DMS53 treated with DMSO at 0.1 percent for 48 hours (cell line): ENCODE measurements at regions not wholly inside any gene's neighbourhood (a gene's known extent, or its start where the extent isn't known, plus 50 kb on each side); places are given as distances from the start of the nearest gene placed in this dataset.
A peak's percentile ranks its signal among the peaks of the same experiment; 100 is the strongest.
"Not testable (repeated sequence)": the region's sequence is repeated elsewhere in the genome, so short reads cannot be mapped to it uniquely, and the experiment has no call there.

Experiments
- DNase-seq: peaks from one replicate; lab custom pipeline; 2025; ENCODE audit not compliant: unreplicated experiment; lab: John Stamatoyannopoulos, UW

DNA sequence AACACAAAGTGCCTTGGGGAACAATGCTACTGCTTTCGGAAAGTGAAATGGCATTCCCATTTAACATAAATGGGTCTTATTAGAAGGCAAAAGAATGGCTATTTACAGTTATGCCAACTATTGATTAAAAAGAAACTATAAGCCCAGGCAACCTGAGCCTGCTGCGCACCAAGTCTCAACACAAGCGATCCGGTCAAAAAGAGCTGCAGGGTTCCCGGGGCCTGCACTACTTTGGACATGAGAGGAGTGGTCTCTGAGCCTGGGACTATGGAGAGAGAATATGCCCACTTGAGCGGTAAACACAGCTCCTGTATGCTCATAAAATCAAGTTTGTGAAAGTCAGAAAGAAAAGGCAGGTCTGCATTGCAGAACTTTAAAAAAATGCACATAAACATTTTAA, 660.7 kb downstream of the EFNA5 start:
- DNase-seq: no peak

DNA sequence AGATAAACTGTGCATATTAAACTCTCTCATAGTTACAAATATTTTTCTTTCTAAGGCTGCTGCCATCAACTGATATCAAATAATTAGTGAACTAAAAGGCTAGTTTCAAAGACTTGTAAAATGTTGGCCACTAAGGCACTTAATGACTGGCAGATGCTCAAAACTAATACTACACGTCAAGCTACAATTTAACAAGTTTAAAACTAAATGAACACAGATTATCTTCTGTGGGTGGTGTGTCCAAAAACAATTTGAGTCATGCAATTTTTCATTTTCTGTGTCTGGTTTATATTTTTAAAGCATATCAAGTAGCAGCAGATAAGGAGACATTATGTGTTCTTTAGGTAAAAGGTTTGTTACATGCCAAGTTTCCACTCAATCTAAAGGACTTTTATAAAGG, 665.1 kb downstream of the EFNA5 start:
- no peak for DNase-seq

DNA sequence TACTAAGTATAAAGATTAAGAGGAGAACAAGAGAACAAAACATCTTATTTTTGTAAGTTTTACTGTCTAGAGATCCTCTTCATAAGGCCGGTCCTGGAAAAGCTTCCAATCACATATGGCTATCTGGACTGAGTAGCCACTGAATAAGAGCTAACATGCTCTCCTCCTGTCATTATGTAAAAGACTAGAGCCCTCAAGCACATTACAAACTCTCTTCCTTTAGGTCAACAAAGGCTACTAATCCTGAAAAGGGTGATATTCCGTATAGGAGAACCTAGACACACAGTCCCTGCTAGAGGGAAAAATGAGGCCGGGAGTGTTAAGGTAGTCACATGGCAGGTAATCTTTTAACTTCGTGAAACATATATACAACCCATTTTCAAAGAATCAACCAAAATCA, 665.6 kb downstream of the EFNA5 start:
- DNase-seq: no peak

DNA sequence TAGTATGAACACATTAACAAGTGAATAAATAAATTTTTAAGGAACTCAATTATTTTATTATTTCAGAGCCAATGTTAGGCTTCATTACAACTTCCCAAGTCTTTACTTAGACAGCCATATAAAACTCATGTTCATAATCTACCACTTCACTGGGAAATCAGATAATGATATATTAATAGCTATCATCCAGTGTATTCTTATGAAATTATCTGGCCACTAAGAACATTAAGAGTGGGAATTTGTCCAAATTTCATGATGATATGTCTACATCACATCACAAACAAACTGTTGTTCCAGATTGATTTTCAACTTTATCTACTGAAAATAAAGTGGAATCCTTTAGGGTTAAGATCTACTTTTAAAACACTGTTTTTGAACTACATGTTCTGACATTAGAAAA, 668.6 kb downstream of the EFNA5 start:
- no peak for DNase-seq

DNA sequence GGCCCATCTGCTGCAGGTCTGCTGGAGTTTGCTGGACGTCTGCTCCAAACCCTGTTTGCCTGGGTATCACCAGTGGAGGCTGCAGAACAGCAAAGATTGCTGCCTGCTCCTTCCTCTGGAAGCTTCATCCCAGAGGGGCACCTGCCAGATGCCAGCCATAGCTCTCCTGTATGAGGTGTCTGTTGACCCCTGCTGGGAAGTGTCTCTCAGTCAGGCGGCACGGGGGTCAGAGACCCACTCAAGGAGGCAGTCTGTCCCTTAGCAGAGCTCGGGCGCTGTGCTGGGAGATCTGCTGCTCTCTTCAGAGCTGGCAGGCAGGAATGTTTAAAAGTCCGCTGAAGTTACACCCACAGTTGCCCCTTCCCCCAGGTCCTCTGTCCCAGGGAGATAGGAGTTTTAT, 671.2 kb downstream of the EFNA5 start:
- not testable (repeated sequence) for DNase-seq

DNA sequence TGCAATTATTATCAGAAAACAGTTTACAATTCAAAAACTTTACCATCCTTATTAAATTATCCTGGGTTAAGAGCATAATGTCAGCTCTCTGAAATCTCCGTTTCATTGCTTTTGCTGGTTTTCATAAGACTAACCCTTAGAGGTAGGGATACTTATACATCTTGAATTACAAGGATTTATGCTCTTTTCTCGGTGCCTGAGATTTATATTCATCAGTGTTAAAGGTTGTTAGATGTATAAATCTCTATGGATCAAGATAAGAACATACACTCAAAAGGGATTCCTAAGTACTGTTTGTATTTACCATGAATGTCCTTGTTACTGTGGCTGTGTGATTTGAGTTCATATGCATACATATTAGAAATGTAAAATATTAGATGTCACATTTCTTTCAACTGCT, 684.7 kb downstream of the EFNA5 start:
- DNase-seq: no peak

DNA sequence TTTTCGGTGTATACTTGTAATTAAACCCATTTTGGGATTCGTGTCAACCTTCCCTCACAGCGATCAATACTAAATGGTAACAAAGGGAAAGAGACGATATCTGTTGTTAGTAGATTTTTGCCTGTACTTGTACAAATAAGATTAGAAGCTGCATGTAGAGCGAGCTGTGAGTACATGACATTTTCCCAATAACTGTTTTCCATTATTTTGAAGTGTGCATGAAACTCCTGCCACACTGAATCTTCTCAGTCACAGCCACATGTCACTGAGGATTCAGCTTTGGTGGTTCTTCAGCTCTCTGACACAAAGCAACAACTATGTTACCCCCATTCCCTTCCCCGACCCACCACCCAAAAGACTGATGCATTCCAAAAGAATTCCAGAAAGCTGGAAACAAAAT, 685.6 kb downstream of the EFNA5 start:
- DNase-seq: no peak

DNA sequence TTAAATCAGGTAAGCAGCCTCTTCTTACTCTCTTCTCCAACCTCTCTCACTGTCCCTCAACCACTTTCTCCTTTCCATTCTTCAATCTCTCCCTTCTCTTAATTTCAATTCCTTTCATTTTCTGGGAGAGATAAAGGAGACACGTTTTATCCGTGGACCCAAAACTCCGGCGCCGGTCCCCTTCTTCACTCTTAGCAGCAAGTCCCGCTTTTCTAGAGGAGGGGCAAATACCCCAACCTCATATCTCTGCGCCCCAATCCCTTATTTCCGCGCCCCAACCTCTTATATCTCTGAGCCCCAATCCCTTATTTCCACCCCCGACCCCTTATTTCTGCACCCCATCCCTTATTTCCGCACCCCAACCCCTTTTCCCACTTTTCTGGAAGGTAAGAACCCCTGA, 691.6 kb downstream of the EFNA5 start:
- DNase-seq: not testable (repeated sequence)

DNA sequence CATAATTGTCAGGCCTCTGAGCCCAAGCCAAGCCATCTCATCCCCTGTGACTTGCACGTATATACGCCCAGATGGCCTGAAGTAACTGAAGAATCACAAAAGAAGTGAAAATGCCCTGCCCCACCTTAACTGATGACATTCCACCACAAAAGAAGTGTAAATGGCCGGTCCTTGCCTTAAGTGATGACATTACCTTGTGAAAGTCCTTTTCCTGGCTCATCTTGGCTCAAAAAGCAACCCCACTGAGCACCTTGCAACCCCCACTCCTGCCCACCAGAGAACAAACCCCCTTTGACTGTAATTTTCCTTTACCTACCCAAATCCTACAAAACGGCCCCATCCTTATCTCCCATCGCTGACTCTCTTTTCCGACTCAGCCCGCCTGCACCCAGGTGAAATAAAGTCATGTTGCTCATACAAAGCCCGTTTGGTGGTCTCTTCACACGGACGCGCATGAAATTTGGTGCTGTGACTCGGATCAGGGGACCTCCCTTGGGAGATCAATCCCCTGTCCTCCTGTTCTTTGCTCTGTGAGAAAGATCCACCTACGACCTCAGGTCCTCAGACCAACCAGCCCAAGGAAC, 692.1 kb downstream of the EFNA5 start:
- not testable (repeated sequence) for DNase-seq

DNA sequence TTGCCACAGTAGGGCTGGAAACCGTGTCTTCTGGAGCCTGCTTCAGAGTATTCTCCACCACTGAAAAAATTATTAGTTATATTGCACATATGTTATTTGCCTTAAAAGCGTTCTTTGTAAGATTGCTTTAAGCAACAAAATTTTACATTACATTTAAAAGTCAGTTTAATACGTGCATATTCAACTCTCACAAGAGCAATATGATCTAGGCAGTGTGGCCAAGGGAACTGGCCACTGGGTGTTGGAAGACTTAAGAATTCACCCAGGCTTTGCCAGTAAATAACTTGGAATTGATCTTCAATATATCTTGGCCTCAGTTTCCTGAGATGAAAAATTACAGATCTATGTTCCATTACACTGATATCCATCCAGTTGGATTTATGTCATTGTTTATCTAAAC, 694.4 kb downstream of the EFNA5 start:
- DNase-seq: no peak

DNA sequence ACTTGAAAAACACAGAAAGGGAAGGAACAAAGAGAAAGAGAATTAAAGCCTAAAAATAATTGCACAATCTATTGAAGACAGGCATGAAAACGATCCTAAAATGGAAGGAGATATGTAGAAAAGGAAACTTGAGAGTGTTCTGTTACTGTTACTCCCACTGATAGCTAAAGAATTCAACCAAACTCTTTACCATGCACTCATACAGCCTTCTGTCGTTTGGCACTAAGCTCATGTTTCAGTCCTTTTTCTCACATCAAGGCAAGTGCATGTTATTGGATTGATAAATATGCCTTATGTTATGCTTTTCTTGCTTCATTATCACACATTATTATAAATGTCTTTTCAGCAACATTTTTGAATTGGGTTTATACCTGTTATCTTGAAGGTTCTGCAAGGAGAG, 696.5 kb downstream of the EFNA5 start:
- no peak for DNase-seq

DNA sequence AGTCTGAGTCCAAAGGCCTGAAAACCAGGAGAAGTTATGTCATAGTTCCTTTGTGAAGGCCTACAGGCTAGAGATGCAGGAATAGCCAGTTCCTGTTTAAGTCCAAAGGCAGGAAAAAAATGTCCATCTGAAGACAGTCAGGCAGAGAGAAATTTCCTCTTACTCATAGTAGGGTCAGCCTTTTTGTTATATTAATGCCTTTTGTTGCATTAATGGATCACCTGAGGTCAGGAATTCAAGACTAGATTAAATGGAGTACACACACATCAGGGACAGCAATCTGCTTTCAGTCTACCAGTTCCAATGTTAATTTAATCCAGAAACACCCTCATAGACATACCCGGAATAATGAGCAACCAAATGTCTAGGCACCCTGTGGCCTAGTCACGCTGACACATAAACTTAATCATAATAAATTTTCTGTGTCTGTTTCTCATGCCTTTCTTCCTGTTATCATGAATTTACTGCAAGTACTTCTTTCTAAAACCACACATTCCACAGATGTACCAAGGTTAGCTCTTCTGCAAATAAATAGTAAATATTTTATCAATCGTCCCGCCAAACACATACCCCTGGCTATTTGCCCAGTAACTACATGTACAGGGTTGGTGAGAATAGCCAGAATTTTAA, 703.9 kb downstream of the EFNA5 start:
- DNase-seq: no peak

DNA sequence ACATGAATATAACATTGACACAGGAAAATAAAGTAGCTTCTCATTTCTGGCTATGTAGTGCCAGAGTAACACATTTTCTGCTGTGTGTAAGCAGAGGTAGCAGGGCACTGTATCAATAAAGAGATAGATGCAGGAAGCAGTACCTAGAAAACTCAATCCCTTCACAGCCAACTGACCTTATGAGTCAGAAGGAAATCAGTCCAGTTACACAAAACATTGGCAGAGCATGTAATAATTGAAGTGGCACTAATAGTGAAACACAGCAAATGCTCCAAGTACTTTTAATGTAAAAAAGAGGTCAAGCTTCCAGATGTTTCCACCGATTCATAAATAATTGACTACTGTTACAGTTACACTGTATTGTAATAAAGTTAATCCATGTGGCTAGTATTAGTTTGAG, 706.6 kb downstream of the EFNA5 start:
- peak; percentile 79 for DNase-seq

DNA sequence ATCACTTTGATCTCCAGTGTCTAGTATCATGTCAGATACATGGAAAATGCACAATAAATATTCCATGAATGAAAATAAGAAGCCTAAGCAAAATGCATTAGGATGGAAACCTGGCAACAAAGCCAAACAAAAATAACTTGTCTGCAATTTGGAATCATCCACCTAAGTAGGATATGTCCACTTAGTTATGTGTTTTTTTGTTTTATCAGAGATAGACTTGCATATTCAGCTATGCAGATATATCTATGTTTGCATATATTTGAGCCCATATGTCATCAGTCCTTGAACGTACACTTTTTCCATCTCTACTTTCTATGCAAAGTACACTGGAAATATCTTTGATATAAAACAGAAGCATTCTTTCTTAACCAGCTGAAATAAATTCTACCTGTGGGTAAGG, 707.1 kb downstream of the EFNA5 start:
- no peak for DNase-seq

DNA sequence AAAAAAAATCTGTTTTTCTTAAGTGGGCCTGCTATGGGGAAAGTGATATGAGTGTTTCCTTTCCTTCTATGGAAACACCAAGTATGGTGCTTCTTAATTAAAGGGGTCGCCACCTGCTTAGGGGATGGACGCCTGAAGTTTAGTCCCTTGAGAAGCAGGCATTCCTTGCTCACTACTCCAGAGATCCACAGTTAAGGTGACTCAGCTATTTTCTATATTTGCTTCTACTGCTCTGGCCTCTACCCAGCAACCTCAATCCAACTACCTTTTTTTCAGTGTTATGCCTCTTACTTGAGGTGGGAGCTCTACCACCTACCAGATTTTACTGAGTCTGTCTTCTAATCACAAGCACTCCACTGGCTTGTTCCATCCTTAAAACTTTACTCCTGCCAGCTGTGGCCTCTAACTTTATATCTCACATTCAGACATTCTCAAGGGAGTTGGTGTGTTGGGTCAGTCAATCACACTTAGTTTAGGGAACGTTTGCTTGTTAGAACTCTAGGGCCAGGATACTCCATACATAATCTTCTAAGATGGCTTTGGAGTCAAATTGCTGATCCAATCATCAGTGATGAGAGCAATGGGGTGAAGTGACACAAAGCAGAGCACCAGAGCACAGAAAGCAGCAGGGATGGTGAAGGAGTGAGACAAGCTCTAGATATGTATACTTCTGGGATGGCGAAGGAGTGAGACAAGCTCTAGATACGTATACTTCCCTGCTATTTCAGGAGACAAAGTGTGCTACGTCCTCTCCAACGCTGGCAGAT, 708.1 kb downstream of the EFNA5 start:
- DNase-seq: no peak

DNA sequence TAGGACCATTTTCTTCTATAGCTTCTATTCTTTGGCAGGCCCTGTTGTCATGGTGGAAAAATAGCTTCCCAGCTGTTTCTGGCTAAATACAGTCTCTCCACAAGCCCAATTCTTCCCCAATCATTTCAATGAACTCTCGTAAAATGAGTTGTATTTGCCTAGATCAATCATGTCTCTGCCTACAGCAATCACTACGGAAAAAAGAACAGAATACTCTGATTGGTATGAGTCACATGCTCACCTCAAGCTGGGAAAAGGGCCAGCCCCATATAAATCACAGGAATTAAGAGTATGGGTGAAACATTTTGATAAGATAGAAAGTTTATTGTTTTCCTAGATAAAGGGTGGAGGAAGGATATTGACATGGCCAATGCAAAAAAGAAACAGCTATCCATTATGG, 711.4 kb downstream of the EFNA5 start:
- DNase-seq: no peak

DNA sequence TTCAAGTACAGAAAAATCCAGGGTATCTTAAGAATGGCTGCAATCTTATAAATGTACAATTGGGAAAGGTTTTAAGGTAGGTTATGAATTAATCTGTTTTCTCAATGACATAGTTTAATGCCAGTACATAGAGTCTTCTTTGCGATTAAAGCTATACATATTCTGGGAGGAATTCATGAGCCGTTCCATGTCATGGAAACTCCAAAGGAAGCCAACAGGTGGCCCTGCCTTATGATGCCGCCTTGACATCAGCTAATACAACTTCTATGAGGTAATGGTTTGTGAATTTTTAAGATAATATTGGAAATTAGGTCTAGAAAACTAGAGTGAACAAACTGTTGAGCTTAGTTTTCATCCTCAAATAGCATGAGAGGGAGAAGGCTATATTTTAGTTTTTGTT, 713.4 kb downstream of the EFNA5 start:
- DNase-seq: no peak

DNA sequence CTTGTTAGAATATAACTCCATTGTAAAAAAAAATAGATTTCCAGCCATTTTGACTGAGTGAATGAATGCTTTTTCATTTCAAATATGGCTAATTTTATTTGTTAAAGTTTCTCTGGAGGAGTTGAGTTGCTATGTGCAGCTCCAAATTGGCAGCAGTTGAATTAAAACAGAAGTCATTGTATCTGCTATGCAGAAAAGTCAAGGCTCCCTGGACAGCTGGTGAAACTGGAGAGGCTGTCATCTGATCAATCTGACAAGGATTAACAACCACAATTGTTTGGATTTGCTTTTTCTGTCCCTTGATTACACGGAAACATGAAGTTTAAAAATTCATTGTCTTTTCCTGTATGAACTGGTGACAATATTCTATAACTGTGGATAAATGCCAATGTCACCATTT, 713.9 kb downstream of the EFNA5 start:
- no peak for DNase-seq

DNA sequence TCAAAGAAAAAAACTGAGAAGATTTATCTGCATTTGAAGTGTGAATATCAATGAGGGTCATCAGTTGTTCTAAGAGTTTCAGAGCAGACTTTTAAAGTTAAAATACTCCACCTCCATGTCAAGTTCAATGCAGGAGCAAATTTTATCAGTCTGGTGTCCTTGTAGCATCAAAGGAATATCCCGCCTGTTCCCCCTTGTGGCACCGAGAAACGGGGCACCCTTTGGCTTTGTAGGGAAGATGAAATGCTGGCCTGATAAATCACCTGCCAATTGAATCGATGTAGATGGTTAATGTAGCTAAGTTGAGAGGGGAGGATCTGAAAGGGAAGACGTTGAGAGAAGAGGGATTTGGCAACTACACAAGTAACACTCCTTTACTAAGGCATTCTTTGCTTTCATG, 714.5 kb downstream of the EFNA5 start:
- DNase-seq: no peak

DNA sequence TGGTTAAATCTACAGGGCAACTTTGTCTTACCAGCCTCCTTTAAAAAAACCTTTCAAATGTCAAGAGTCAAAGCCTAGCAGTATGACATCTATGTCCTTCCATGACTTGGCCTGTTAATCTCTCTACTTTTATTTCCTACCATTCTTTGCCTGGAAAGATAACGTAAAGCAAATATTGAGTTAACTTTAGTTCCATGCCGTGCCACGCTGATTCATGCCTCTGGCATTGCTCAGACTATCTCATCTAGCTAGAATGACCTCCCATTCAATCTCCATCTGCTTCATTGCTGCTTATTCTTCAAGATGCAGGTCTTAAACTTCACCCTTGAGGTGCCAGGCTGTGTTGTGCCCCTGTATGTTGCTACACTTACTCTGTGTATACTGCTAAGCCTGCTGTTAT, 729.8 kb downstream of the EFNA5 start:
- DNase-seq: no peak

DNA sequence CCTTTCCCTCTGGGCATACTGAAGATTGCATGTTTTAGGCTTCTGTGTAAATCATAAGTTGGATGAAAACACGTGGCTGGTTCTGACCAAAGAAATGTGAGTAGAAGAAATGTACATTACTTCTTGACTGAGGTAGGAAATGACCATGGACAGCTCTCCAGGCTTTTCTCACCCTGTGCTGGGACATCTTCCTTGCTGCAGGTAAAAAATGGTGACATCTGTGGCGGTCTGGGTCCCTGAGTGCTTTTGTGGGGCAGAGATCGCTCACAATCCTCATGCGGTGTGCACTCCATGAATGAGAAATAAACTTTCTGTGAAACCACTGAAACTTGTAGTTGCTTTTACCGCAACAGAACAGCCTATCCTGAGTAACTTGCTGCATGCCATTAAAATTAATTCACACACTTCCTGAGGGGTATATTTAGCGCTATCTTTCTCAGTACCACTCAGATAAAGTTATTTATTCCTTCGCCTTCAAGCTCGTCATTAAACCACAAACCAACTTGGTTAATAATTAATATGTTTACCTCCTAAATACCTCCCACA, 730.4 kb downstream of the EFNA5 start:
- no peak for DNase-seq

DNA sequence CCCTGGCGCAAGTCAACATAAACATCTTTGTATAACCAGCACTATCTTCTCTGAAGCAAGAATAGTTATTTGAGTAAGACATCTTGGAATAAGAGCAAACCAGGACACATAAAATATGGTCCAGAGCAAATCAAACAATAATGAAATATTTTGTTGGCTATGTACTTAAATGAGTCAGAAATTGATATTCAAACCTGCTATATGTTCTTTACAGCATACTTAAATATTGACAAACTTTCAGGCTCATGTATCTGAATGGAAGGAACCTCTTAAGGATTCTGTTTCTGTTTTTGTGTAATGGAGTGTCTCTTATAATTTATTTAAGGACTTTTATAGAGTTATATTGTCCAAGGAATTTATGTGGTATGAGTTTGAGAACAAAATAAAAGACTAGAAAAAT, 747.3 kb downstream of the EFNA5 start:
- no peak for DNase-seq
